ENCODE measurements at regions not wholly inside any gene's neighbourhood (a gene's known extent, or its start where the extent isn't known, plus 50 kb on each side); places are given as distances from the start of the nearest gene placed in this dataset.

DNA sequence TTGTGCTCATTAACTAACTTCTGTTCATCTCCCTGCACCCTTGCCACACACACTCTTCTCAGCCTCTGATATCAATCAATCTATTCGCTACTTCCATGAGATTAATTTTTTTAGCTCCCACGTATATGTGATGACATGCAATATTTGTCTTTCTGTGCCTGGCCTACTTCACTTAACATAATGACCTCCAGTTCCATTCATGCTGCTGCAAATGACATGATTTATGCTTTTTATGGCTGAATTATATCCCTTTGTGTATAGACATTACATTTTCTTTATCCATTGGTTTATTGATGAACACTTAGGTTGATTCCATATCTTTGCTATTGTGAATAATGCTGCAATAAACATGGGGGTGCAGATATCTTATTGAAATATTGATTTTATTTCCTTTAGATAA, 50.8 kb upstream of the SPTLC3 start:
- TF ChIP-seq, protein P1, sequence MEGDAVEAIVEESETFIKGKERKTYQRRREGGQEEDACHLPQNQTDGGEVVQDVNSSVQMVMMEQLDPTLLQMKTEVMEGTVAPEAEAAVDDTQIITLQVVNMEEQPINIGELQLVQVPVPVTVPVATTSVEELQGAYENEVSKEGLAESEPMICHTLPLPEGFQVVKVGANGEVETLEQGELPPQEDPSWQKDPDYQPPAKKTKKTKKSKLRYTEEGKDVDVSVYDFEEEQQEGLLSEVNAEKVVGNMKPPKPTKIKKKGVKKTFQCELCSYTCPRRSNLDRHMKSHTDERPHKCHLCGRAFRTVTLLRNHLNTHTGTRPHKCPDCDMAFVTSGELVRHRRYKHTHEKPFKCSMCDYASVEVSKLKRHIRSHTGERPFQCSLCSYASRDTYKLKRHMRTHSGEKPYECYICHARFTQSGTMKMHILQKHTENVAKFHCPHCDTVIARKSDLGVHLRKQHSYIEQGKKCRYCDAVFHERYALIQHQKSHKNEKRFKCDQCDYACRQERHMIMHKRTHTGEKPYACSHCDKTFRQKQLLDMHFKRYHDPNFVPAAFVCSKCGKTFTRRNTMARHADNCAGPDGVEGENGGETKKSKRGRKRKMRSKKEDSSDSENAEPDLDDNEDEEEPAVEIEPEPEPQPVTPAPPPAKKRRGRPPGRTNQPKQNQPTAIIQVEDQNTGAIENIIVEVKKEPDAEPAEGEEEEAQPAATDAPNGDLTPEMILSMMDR (conservative IDR thresholded peaks at IDR 0.05 in 1 of 2, IDR thresholded peaks at IDR 0.05 in 1 of 2; ENCODE audit: low read depth in 1 of 2, low read length in 2 of 2): no peak
- TF ChIP-seq EZH2 (IDR thresholded peaks at IDR 0.05; ENCODE audit: low read length, missing control alignments): no peak
